ENCODE measurements at regions not wholly inside any gene's neighbourhood (a gene's known extent, or its start where the extent isn't known, plus 50 kb on each side); places are given as distances from the start of the nearest gene placed in this dataset.

DNA sequence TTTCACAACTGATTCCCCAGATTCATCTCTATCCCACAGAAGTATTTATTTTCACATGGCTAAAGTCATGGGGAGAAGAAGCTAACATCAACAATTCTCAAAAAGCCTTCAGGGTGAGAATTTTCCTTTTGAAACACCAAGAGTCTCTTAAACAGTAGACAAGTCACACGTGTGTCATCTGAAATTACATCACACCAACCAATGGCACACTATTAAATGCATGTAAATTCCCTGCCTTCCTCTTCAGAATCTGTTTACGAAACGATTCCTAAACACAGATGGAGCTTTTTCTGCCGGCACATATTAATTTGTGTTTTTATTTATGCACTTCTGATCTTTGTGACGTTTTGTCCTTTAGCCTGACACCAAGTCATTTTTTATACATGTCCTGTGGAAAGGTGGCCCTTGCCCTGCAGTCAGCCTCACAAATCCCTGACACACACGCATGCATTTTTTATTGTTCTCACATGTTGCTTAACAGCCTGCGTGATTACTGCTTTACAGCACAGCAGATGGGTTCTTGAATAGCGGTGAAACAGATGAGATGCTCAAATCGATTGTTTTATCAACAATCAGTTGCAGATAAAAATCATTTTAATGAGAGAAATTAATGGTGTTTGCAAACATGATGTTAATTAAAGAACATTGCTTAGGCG, 735.9 kb upstream of the TENM3 start:
- no peak for DNase-seq

DNA sequence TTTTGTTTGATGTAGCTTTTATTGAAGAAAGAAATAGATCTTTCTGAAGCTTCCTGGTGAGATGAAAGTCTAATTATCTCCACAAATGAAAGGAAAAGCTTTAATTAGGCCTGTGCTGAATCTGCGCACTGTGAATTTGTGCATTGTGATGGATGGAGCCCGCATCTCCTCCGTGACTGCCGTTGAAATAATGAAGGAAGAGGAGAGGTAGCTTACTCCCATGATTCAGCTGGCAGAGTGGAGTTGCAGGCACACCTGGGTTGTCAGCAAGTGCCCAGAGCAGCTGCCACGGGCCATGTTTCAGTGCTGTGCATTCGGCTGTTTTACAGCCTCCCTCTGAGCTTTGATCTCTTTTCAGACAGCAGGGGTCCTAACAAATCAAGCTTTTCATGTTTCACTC, 735.3 kb upstream of the TENM3 start:
- no peak for DNase-seq

DNA sequence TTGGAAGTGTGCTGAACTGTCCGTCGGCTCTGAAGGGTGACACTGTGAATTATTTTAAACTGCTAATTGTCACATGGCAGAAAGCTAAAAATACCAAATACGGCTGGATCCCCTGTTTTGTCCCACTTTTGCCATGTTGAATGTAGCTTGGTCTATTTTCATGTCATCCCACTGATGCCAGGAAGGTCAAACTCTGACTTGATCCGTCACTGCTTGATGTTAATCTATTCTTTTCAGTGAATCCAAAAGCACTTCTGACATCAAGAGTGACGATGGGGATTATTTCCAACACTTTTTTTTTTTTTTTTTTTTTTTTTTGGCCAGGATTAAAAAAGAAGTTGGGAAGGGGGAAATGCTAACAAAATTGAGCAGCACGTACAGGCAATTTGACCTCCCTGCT, 734.6 kb upstream of the TENM3 start:
- DNase-seq = no peak

DNA sequence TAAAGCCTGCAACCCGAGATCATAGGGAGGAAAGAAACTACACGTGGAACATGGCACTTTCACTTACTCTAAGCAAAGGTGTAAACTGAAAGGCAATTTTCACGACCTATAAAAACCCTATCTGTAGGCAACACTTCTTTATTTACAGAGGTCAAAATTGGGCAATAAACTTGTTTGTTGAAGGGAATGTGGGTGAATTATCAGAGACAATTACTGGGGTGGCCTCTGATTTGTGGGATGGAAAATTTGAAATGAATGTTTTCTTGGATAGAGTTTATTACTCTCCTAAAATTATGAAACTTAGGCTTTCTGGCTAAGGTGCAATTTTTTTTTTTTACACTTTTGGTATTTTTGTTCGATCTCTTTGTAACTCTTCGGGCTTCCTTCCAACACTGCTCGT, 734.1 kb upstream of the TENM3 start:
- no peak for DNase-seq

DNA sequence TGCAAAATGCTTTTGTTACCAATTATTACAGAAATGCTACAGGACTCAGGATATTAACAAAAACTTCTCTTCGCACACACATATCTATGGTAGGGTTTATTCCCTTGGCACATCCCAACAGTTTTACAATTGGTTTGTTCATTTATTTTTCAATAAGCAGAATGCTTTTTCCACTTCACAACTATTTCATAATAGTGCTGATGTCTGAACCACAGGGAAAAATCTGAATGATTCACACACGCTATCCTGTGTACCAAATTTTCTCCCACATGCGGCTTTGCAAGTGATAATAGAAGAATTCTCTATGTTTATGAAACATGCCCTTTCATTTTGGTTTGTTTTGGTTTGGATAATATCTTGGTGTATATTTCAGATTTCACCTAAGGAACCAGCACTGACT, 725.7 kb upstream of the TENM3 start:
- no peak for DNase-seq

DNA sequence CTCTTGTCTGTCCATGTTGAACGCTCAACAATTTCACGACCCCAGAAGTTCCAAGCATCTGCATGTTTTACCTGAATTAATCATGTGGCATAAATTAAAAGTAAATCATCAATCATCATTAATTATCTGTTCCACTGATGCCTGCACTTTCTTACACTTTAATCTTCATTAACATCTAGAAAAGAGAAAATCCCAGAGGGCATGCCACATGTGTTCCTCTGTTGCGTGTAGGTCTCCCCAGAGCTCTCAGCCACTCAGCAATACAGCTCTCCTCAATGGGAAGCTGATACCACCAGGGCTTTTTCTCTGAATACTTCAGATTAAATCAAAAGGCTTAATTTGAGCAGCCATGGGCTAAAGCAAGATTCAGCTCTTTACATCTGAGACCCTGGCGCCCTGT, 722.4 kb upstream of the TENM3 start:
- DNase-seq = no peak

DNA sequence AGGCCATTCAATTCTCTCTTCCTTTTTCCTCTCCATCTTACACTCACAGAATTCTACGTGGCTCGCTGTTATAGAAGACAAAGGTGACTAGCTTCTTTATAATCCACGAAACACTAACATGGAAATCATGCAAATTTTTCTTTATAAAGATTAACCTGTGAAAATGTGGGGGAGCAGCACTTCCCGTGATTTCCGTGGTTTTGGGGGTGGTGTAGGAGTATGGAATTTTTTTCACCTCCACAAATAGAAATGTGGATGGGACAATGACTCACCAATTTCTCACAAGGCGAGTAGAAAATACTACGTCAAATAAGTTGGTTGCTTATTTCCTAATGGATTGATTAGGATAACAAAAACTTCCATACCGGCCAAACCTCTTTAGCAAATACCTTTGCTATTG, 719.2 kb upstream of the TENM3 start:
- no peak for DNase-seq

DNA sequence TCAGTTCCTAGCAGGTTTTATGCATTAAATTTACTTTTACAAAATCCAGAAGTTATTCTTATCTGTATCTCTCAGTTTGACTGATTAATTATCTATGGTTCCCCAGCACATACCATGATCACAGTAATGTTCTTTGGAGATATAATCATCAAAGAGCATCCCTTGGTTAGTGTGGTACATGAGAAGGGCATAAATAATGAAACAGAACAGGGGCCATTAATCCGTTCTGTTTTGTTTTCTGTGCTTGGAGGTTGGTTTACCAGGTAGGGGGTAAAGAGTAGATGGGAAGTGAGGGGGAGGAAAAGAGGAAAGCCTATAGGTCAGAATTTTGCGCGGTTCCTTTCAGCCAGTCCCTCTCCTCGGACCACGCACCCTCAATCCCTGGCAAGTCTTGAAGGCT, 718.7 kb upstream of the TENM3 start:
- no peak for DNase-seq

DNA sequence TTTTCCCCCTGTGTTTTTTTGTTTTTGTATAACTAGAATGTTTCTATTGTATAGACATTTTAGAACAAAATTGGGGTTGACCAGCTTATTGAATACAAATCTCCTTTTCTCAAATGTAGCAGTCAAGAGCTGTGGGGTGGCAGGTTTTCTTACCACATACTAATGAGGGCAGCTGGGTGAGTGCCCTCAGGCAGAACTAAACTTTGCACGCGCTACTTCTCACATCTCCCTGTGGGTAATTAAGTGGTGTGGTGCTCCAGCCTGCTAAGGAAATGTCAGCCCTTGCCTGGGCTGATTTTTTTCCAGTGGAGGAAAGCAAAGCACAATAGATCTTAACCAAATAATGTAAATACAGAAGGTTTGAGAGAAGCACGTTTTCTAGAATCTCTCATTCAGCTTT, 717.6 kb upstream of the TENM3 start:
- no peak for DNase-seq

DNA sequence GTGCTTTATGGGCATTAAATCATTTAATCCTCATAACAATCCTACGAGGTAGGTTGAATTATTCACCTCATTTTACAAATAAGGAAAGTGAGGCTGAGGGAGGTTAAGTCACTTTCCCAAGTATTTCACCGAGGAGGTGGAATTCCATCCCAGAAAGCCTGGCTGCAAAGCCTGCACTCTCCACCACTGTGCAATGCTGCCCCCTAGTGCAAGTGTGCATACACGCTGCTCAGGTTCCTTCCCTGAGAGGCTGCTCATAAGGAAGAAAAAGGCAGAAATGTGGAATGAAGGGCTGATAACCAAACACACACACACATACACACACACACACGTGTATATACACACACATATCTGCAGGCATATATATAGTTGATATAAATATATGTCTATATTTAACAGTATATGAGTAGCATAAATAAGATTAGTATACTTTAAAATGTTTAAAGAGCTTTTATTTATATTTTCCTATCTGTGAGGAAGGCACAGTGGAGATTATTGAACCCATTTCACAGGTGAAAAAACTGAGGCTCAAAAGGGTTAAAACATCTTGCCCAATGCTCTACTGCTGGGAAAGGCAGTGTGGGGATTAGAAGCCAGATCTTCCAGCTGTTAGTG, 714.5 kb upstream of the TENM3 start:
- no peak for DNase-seq

DNA sequence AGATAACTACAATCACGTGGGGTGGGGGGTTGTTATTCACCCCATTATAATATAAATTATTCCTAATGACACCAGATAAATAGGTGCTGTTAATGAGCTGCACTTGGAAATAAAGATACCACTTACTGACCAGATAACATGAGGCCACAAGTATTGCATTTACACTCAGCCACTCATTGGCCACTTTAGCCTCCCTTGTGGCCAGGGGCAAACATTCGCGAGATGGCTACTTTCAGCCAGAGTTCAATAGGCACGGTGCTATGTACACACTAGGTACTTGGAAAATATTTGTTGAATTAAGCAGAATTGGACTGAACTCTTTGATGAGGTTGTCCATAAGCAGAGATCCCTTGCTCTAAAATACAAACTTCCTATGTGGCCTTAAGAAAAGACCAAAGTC, 713.7 kb upstream of the TENM3 start:
- no peak for DNase-seq

DNA sequence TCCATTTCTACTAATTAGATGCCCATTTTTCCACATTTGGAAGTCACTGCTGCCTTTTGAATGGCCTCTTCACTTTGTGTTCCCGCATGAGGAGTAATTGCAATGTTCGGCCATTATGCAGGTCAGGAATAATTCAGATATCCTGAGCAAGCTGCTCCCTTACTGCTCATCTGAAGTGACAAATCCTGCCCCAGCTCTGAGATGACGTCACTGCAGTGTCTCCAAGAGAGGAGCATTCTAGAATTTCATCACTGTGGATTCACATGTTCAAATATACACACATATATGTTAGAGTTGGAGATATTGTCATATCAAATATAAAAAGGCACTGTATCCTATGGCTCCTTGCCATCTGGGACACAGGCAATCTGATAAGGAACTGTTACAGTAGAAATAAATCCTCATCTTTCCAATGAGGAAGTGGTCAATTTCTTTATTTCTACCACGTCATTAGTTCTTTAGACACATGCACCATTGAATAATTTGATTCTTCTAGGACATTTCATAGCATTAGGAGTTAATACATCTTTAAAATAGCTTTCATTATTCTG, 706.9 kb upstream of the TENM3 start:
- no peak for DNase-seq

DNA sequence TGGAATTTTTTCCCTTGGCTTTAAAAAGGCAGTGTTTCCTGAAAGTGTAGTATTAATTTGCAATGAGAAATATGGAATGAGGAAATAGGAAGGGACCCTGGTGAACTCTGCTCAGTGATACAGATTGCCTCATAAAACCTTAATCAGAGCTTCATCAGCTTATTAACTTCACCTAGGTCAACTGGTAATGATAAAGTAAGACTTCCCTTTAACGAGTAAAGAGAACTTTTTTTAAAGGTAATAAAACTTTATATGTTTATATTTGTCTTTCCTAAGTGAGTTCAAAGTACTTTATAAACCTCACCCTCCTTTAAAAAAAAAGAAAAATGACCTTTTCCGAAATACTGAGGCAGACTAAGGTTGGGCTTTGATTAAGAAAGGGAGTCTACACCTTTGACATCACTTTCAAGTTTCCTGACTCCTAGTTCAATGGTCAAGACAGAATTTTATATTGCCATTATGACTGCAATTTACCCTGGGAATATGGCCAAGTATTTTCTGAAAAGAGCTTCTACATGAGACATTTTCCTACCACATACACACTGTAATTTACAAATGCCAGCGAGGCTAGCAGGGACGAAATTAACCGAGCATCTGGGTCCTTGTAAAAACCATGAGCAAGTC, 706.3 kb upstream of the TENM3 start:
- no peak for DNase-seq

DNA sequence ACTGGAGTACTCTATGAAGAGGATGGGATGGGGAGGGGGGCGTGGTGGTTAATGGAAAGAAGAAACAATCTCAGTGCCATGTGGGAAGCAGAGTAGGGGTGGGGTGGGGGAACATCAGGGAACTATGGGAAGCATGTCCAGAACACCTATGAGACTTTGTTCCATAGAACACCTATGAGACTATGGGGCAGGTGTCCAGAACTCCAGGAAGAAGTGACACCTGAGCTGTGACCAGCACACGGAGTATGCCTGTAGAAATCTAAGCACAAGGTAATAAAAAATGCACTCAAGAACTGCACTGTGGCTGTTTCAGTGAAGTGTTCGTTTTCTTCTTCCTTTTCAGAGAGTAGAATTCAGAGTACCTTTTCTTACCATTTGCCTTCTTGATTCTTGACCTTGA, 704.8 kb upstream of the TENM3 start:
- DNase-seq = no peak

DNA sequence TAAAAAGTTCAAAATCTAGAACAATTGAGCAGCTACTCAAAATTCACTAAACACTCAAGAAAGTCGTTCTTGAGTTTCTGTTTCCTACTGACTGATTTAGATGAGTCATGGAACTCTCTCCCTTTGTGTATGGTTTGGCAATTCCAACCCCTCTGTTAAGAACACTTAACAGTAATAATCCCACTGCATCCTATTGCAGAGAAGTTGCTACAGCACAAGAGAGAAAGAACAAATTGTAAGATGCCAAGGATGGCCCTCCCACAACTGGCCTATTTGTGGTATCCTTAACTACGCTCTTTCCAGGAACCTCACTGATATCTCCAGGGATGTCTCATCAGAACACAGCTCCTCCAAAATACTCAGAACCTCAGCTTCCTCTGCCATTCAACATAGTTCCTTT, 701.8 kb upstream of the TENM3 start:
- no peak for DNase-seq

DNA sequence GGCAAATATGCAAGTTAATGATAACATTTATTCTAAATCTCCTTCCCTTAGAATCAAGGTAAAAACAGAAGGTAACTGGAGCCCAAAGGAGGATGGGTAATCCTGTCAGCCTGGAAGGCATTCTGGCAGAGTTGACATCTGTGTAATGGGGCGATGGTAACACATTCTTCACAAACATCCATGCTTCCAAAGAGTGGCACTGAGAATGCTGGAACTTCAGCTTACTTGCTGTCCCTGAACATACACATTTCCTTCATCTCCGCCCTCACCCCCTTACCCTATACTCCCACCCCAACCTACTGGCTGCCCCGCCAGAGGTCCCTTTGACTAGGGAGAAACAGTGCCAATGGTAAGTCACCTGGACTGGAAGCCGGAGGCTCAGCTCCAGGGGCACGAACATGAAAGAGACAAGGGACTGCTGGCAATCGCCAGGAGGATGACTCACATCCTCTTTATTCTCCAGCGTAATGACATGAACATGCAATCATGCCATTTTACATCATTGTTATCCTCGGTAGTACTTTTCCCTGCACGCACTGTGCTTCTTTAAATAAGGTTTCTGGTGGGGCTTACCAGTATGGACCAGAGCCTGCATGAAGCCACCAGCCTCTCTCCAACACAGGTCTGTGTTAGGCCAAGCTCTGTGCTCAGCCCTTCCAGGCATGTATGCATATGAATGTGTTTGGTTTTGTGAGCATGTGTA, 694.2 kb upstream of the TENM3 start:
- DNase-seq = no peak

DNA sequence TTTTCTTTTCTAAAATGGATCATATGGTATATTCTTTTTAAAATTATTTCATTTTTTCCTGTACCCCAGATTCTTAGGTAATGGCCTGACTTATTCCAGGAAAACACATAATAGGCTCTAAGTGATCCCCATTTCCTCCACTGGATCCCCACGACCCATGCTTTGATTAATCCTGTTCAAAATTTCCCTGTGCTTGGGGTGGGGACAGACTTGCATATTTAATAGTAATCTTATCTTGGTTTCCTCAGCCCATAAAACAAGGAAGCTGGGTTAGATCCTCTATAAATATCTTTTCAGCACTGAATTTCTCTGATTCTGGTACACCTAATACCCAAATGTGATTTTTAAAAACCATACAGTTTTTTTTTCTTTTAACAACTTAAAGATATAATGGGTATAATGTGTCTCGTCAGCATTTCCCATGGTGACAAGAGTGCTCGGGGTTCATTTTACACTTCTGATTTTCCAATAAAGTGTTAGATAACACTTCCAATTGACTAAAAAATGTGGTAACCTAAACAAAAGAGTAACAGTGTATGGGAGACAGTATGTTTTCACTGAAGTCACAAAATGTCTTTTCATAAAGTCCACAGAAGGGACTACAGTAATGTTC, 693.5 kb upstream of the TENM3 start:
- DNase-seq = no peak

DNA sequence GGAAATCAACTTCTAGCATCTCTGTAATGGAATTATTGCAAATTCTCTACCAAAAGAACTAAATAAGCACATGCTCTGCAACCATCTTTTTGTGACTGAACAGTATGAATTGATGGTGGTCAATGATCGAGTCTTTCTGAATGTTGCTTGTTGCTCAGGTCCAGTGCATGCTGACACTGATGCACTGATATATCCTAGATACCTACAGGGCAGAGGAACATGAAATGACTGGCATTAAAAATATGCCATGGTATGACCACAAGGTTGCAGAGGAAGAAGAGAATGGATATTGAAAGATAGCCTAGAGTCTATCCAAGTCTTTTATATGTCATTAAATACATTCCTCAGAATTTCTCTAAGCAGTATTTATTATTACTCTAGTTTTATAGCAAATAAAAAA, 692.8 kb upstream of the TENM3 start:
- no peak for DNase-seq

DNA sequence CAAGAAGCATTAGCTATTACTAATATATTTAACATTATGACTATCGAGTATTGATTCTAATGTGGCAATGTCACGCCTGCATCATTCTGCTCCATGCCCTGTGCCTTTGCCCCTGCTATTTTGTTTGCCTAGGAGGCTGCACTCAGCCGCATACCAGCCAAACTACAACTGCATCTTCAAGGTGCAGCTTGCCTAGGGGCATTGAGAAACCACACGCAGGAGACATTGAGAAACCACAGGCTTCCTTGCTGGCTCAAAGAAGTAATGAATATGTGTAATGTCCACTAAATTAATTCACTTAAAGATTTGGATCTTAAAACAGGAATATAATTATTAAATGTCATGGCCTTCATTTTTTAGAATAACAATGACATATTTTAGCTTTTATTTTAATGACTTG, 683.6 kb upstream of the TENM3 start:
- DNase-seq = no peak

DNA sequence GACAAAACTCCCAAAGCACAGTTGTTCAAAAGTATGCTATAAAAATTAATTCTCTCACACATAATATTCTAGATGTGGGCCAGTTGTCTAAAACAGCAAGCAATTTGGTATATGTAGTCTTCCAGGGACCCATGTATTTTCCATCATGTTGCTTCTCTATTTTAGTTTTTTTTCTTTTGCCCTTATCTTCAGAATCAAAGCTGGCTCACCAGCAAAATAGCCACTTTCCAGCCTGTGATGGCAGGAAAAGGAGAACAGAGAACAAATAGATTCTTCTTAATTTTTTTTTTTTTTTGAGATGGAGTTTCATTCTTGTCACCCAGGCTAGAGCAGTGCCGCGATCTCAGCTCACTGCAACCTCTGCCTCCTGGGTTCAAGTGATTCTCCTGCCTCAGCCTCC, 680.8 kb upstream of the TENM3 start:
- DNase-seq = no peak

DNA sequence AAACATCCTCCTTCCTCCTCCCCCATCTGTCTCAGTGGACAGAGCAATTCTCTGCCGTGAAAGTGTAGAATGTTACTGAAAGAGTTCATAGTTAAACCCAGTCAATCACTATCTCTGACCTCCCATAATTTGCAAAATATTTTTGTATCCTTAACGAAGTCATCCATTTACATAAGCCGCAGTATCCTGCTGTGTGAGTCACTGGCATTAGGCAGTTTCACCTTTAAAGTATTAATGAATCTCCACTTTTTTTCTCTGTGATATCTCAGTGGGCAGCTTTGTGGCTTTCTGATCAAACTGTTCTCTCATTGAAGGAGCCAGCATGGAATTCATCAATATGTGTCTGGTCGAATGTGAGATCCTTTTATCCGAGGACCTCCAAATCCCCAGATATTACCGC, 678.6 kb upstream of the TENM3 start:
- DNase-seq = no peak

DNA sequence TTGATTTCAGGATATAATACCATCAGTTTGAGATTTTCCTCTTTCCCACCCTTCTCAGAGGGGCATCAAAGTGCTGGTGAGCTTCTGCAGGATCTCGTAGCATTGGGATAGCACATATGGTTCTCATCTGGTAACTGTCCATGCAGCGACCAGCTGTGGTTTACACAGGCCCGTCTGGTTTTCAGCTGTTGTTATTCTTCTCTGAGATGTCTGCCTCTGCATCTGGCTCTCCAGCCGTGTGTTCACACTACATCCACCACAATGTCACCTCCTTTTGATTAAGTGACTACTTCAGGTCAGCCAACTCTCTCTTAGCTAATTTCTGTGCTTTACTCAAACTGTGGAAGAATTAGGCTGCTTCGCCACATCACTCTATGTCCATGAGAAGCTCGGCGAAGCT, 676.7 kb upstream of the TENM3 start:
- no peak for DNase-seq

DNA sequence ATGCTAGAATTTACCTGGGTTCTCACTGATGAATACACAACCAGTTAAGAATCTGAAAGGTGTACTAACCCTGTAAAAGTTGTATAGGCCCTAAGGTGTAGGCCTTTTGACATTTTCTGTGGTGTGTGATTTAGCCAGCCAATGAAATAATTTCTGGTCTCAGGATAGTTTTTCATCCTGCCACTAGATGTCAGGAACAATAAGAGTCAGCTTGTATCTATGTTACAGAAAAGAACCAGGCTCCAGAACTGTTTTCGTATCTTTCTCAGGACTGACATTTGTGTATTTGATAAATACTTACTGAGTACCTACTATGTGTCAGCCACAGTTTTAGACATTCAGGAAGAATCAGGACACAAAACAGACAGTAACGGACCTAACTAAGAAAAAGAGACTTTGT, 673.6 kb upstream of the TENM3 start:
- DNase-seq = no peak
